H9 (cell line): ENCODE measurements at regions not wholly inside any gene's neighbourhood (a gene's known extent, or its start where the extent isn't known, plus 50 kb on each side); places are given as distances from the start of the nearest gene placed in this dataset.

Source experiments
- DNase-seq: peaks from one replicate; pipeline ENCODE4 v3.0.0-alpha.2; 2017
- H2AFZ ChIP-seq: one replicate; pipeline ENCODE4 v1.6.1; 2013; ENCODE audit warnings: mild to moderate bottlenecking, low read length, control low read depth, moderate library complexity
- H2AK5ac ChIP-seq: 2 replicates; pipeline ENCODE4 v1.6.1; 2013; ENCODE audit warnings: low read length, control low read depth, mixed read lengths; ENCODE audit not compliant: insufficient read length
- H2BK120ac ChIP-seq: one replicate; pipeline ENCODE4 v1.6.1; 2013; ENCODE audit warnings: low read depth, mild to moderate bottlenecking, low read length, control low read depth, inconsistent platforms; ENCODE audit not compliant: poor library complexity, severe bottlenecking
- H2BK12ac ChIP-seq: 2 replicates; pipeline ENCODE4 v1.6.1; 2013; ENCODE audit warnings: low read length, control low read depth, mixed read lengths, low read depth; ENCODE audit not compliant: insufficient read length
- H2BK15ac ChIP-seq: 2 replicates; pipeline ENCODE4 v1.6.1; 2013; ENCODE audit warnings: low read depth, low read length, control low read depth
- H2BK20ac ChIP-seq: one replicate; pipeline ENCODE4 v1.6.1; 2013; ENCODE audit warnings: low read depth, mild to moderate bottlenecking, low read length, control low read depth, inconsistent platforms; ENCODE audit not compliant: poor library complexity, severe bottlenecking
- H2BK5ac ChIP-seq: 2 replicates; pipeline ENCODE4 v1.6.1; 2013; ENCODE audit warnings: low read length, control low read depth, mixed read lengths; ENCODE audit not compliant: insufficient read length
- H3K14ac ChIP-seq: 2 replicates; pipeline ENCODE4 v1.6.1; 2013; ENCODE audit warnings: low read length, control low read depth; ENCODE audit not compliant: insufficient read depth
- H3K18ac ChIP-seq: 2 replicates; pipeline ENCODE4 v1.6.1; 2013; ENCODE audit warnings: low read depth, mild to moderate bottlenecking, mixed read lengths, low read length, control low read depth; ENCODE audit not compliant: insufficient read length
- H3K23ac ChIP-seq: 2 replicates; pipeline ENCODE4 v1.6.1; 2013; ENCODE audit warnings: low read length, control low read depth, mixed read lengths, low read depth; ENCODE audit not compliant: insufficient read length
- H3K23me2 ChIP-seq: 2 replicates; pipeline ENCODE4 v1.6.1; 2013; ENCODE audit warnings: low read depth, mild to moderate bottlenecking, mixed read lengths, low read length, control low read depth; ENCODE audit not compliant: insufficient read length, poor library complexity, severe bottlenecking
- H3K27ac ChIP-seq: 2 replicates; pipeline ENCODE4 v1.5.1; 2013; ENCODE audit warnings: low read length, control low read depth, mixed read lengths, low read depth; ENCODE audit not compliant: insufficient read length
- H3K27me3 ChIP-seq: 2 replicates; pipeline ENCODE4 v1.6.1; 2013; ENCODE audit warnings: low read length, control low read depth, inconsistent platforms; ENCODE audit not compliant: insufficient read depth
- H3K4ac ChIP-seq: 2 replicates; pipeline ENCODE4 v1.6.1; 2013; ENCODE audit warnings: low read depth, mild to moderate bottlenecking, control low read depth, inconsistent platforms, low read length, moderate library complexity
- H3K4me1 ChIP-seq: 2 replicates; pipeline ENCODE4 v1.6.1; 2013; ENCODE audit warnings: low read length, control low read depth, inconsistent platforms; ENCODE audit not compliant: insufficient read depth
- H3K4me2 ChIP-seq: 2 replicates; pipeline ENCODE4 v1.6.1; 2013; ENCODE audit warnings: low read length, control low read depth, mixed read lengths; ENCODE audit not compliant: insufficient read length, insufficient read depth
- H3K56ac ChIP-seq: 2 replicates; pipeline ENCODE4 v1.6.1; 2013; ENCODE audit warnings: low read depth, mild to moderate bottlenecking, mixed read lengths, low read length, control low read depth; ENCODE audit not compliant: insufficient read length
- H3K79me1 ChIP-seq: 2 replicates; pipeline ENCODE4 v1.6.1; 2013; ENCODE audit warnings: low read depth, mild to moderate bottlenecking, moderate library complexity, low read length, control low read depth, inconsistent platforms; ENCODE audit not compliant: insufficient read depth, poor library complexity, severe bottlenecking
- H3K79me2 ChIP-seq: 2 replicates; pipeline ENCODE4 v1.6.1; 2013; ENCODE audit warnings: low read length, control low read depth, inconsistent platforms; ENCODE audit not compliant: insufficient read depth
- H3K9ac ChIP-seq: 2 replicates; pipeline ENCODE4 v1.6.1; 2013; ENCODE audit warnings: low read length, control low read depth, mixed read lengths; ENCODE audit not compliant: insufficient read length; ENCODE audit errors: extremely low read depth
- H3K9me3 ChIP-seq: one replicate; pipeline ENCODE4 v1.6.1; 2013; ENCODE audit warnings: low read depth, low read length, inconsistent platforms; ENCODE audit not compliant: control insufficient read depth
- H3T11ph ChIP-seq: one replicate; pipeline ENCODE4 v1.6.1; 2013; ENCODE audit warnings: mild to moderate bottlenecking, low read length, control low read depth, inconsistent platforms
- H4K20me1 ChIP-seq: one replicate; pipeline ENCODE4 v1.6.1; 2013; ENCODE audit not compliant: control insufficient read depth, insufficient read length, insufficient read depth
- H4K5ac ChIP-seq: 2 replicates; pipeline ENCODE4 v1.6.1; 2013; ENCODE audit warnings: low read depth, mild to moderate bottlenecking, mixed read lengths, low read length, control low read depth; ENCODE audit not compliant: insufficient read length
- H4K8ac ChIP-seq: replicated peaks from 2 replicates; pipeline ENCODE4 v1.6.1; 2013; ENCODE audit warnings: low read length, control low read depth, mixed read lengths, low read depth; ENCODE audit not compliant: insufficient read length
- H4K91ac ChIP-seq: 2 replicates; pipeline ENCODE4 v1.6.1; 2013; ENCODE audit warnings: low read depth, mild to moderate bottlenecking, moderate library complexity, mixed read lengths, low read length, control low read depth; ENCODE audit not compliant: insufficient read length
- H3K27ac Mint-ChIP-seq, 3 experiments: 2 replicates in 2 of 3; 3 replicates in 1 of 3; pipeline ENCODE4 v1.8.0; 2020 to 2021; ENCODE audit warnings: mixed read lengths in 3 of 3, mild to moderate bottlenecking in 1 of 3, moderate library complexity in 1 of 3
- H3K27me3 Mint-ChIP-seq: 2 replicates; pipeline ENCODE4 v1.8.0; 2021; ENCODE audit warnings: low read depth, mild to moderate bottlenecking, moderate library complexity, mixed read lengths
- H3K36me3 Mint-ChIP-seq, 3 experiments: 2 replicates in 2 of 3; 3 replicates in 1 of 3; pipeline ENCODE4 v1.8.0; 2020 to 2021; ENCODE audit warnings: low read depth in 3 of 3, mixed read lengths in 3 of 3; ENCODE audit not compliant: insufficient read depth in 1 of 3
- H3K4me1 Mint-ChIP-seq, 2 experiments: 2 replicates each; pipeline ENCODE4 v1.8.0; 2020; ENCODE audit warnings: mixed read lengths in 2 of 2
- H3K4me3 Mint-ChIP-seq, 2 experiments: 2 replicates in 1 of 2; 3 replicates in 1 of 2; pipeline ENCODE4 v1.8.0; 2020 to 2021; ENCODE audit warnings: mild to moderate bottlenecking in 2 of 2, mixed read lengths in 2 of 2, moderate library complexity in 1 of 2
- H3K9me3 Mint-ChIP-seq, 2 experiments: 2 replicates in 1 of 2; 3 replicates in 1 of 2; pipeline ENCODE4 v1.8.0; 2020; ENCODE audit warnings: mild to moderate bottlenecking in 2 of 2, mixed read lengths in 2 of 2, moderate library complexity in 1 of 2
- WGBS: extraction: QIAGEN DNeasy Blood & Tissue Kit; methylation state at CpG from one replicate; pipeline ENCODE4 v1.1.7; 2013; ENCODE audit warnings: missing lambda C conversion rate, low lambda C conversion rate, mixed read lengths; ENCODE audit not compliant: insufficient read length; ENCODE audit errors: extremely low coverage; 5-methylcytosine and 5-hydroxymethylcytosine counted together
- TF ChIP-seq, protein P1 (sequence below): fragments of 200-600 bp; sonication (generic); conservative IDR thresholded peaks from 3 replicates; pipeline ENCODE4 v1.8.0; 2021; ENCODE audit warnings: antibody characterized with exemption, mild to moderate bottlenecking

DNA sequence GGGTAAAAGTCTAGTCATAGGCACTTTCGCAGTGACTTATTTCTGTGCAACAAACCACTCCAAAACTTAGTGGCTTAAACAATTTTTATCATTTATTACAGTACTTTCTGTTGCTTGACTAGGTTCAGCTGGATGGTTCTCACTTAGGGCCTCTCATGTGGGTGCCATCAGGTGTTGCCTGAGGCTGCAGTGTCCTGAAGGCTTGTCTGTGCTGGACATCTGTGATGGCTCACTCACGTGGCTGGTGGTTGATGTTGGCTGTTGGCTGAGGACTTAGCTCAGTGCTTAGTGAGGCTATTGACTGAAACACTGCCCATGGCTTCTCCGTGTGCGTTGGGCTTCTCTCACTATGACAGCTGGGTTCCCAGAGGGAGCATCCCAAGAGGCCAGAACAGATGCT is 81.4 kb upstream of the GCFC2 start:
- Histone ChIP-seq H3K18ac (no peak overlapping the region), H4K91ac (no peak overlapping the region), H3K23ac (no peak overlapping the region), H2BK20ac (no peak overlapping the region), H2AFZ (no peak overlapping the region), H3T11ph (no peak overlapping the region), H3K4me1 (0 out of 2 replicates have a peak, but pooled peaks cover 2% of the 10 kb centered on the region), H3K27ac (no peak overlapping the region), H3K23me2 (no peaks in the 10 kb centered on the region), H3K56ac (no peak overlapping the region), H4K8ac (no peak overlapping the region), H3K9ac (no peak overlapping the region), H2BK15ac (no peak overlapping the region), H2BK120ac (no peak overlapping the region), H3K79me2 (no peaks in the 10 kb centered on the region), H3K27me3 (no peaks in the 10 kb centered on the region), H4K5ac (no peak overlapping the region), H3K4ac (no peak overlapping the region), H4K20me1 (no peaks in the 10 kb centered on the region), H3K4me2 (no peak overlapping the region), H2BK12ac (no peak overlapping the region), H3K14ac (no peak overlapping the region), H2AK5ac (no peak overlapping the region), H3K79me1 (no peaks in the 10 kb centered on the region), H2BK5ac (no peak overlapping the region), H3K9me3 (no peaks in the 10 kb centered on the region)
- no CpG with 5 or more reads among the region's 4 CpGs for WGBS
- H3K27me3 Mint-ChIP-seq: peaks cover 2% of the 10 kb centered on the region
- no peaks in the 10 kb centered on the region for H3K36me3 Mint-ChIP-seq
- DNase-seq: no peak
- no peak overlapping the region for H3K27ac Mint-ChIP-seq
- no peak overlapping the region for H3K4me3 Mint-ChIP-seq
- H3K4me1 Mint-ChIP-seq: peaks cover 14 to 15% of the 10 kb centered on the region in 2 experiments
- H3K9me3 Mint-ChIP-seq: no peaks in the 10 kb centered on the region; a peak in 1 of 5 replicates
- TF ChIP-seq, protein P1, sequence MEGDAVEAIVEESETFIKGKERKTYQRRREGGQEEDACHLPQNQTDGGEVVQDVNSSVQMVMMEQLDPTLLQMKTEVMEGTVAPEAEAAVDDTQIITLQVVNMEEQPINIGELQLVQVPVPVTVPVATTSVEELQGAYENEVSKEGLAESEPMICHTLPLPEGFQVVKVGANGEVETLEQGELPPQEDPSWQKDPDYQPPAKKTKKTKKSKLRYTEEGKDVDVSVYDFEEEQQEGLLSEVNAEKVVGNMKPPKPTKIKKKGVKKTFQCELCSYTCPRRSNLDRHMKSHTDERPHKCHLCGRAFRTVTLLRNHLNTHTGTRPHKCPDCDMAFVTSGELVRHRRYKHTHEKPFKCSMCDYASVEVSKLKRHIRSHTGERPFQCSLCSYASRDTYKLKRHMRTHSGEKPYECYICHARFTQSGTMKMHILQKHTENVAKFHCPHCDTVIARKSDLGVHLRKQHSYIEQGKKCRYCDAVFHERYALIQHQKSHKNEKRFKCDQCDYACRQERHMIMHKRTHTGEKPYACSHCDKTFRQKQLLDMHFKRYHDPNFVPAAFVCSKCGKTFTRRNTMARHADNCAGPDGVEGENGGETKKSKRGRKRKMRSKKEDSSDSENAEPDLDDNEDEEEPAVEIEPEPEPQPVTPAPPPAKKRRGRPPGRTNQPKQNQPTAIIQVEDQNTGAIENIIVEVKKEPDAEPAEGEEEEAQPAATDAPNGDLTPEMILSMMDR: no peak
